HUES48 (cell line): ENCODE measurements at regions not wholly inside any gene's neighbourhood (a gene's known extent, or its start where the extent isn't known, plus 50 kb on each side); places are given as distances from the start of the nearest gene placed in this dataset.
"Not testable (repeated sequence)": the region's sequence is repeated elsewhere in the genome, so short reads cannot be mapped to it uniquely, and the experiment has no call there.

Experiments
- H3K27ac ChIP-seq: one replicate; pipeline ENCODE4 v1.7.0; 2013; ENCODE audit warnings: low read depth, low read length, inconsistent platforms
- H3K27me3 ChIP-seq: 2 replicates; pipeline ENCODE4 v1.6.1; 2013; ENCODE audit warnings: mild to moderate bottlenecking, low read length; ENCODE audit not compliant: control insufficient read depth, insufficient read depth
- H3K36me3 ChIP-seq: 2 replicates; pipeline ENCODE4 v1.6.1; 2013; ENCODE audit warnings: low read length; ENCODE audit not compliant: control insufficient read depth, insufficient read depth
- H3K4me1 ChIP-seq: 2 replicates; pipeline ENCODE4 v1.6.1; 2013; ENCODE audit warnings: mild to moderate bottlenecking, low read length; ENCODE audit not compliant: control insufficient read depth, insufficient read depth
- H3K4me3 ChIP-seq: 2 replicates; pipeline ENCODE4 v1.5.1; 2013; ENCODE audit warnings: mild to moderate bottlenecking, low read depth, low read length
- H3K9ac ChIP-seq: 2 replicates; pipeline ENCODE4 v1.6.1; 2013; ENCODE audit warnings: mild to moderate bottlenecking, low read depth, low read length, moderate library complexity
- H3K9me3 ChIP-seq: 2 replicates; pipeline ENCODE4 v1.6.1; 2013; ENCODE audit warnings: low read length; ENCODE audit not compliant: control insufficient read depth, insufficient read depth

DNA sequence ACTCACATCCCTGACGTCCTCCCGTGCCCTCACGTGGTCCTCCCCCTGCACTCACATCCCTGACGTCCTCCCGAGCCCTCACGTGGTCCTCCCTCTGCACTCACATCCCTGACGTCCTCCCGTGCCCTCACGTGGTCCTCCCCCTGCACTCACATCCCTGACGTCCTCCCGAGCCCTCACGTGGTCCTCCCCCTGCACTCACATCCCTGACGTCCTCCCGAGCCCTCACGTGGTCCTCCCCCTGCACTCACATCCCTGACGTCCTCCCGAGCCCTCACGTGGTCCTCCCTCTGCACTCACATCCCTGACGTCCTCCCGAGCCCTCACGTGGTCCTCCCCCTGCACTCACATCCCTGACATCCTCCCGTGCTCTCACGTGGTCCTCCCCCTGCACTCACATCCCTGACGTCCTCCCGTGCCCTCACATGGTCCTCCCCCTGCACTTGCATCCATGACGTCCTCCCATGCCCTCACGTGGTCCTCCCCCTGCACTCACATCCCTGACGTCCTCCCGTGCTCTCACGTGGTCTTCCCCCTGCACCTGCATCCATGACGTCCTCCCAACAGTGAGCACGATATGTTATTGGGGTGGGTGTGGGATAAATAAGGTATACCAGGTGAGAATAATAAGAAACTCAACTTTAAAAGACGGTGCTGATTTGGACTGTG lies 57.0 kb upstream of the SAMD11 start:
- not testable (repeated sequence) for H3K27ac ChIP-seq, H3K4me3 ChIP-seq, H3K4me1 ChIP-seq, H3K36me3 ChIP-seq, H3K9ac ChIP-seq, H3K9me3 ChIP-seq
- H3K27me3 ChIP-seq = peaks cover 34% of the 10 kb centered on the region

GRCh38 chr1:867550-867949 lies 56.2 kb upstream of the SAMD11 start:
- H3K4me1 ChIP-seq, H3K9me3 ChIP-seq, H3K36me3 ChIP-seq, H3K4me3 ChIP-seq, H3K27ac ChIP-seq, H3K9ac ChIP-seq: not testable (repeated sequence)
- peaks cover 37% of the 10 kb centered on the region for H3K27me3 ChIP-seq

- Histone ChIP-seq H3K27me3 (peaks cover 37% of the 10 kb centered on the region), H3K9me3 (no peaks in the 10 kb centered on the region), H3K36me3 (no peaks in the 10 kb centered on the region), H3K4me3 (no peak overlapping the region), H3K9ac (no peak overlapping the region), H3K27ac (no peak overlapping the region), H3K4me1 (no peaks in the 10 kb centered on the region)
Observed at GRCh38 chr1:869499-870244, 54.1 kb upstream of the SAMD11 start.
